ENCODE measurements at regions not wholly inside any gene's neighbourhood (a gene's known extent, or its start where the extent isn't known, plus 50 kb on each side); places are given as distances from the start of the nearest gene placed in this dataset.
"Not testable (repeated sequence)": the region's sequence is repeated elsewhere in the genome, so short reads cannot be mapped to it uniquely, and the experiment has no call there.

DNA sequence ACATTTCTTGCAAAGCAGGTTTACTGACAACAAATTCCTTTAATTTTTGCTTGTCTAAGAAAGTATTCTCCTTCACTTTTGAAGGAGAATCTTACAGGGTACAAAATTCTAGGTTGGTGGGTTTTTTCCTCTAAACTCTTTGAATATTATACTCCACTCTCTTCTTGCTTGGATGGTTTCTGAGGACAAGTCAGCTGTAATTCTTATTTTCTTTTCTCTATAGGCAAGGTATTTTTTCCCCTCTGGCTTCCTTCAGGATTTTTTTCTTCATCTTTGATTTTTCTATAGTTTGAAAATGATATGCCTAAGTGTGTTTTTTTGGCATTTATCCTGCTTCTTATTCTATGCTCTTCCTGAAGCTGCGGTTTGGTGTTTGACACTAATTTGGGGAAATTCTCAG lies 112.5 kb upstream of the HIVEP1 start:
- no peaks in the 10 kb centered on the region for H3K36me3 ChIP-seq (ENCODE audit: control insufficient read depth in 3 of 3, insufficient read depth in 3 of 3, low read length in 3 of 3)
- H3K9me3 ChIP-seq (ENCODE audit: control insufficient read depth in 3 of 3, low read length in 3 of 3), result no peaks in the 10 kb centered on the region
- no peak overlapping the region for H3K4me3 ChIP-seq (ENCODE audit: low read length in 3 of 3)
- no peaks in the 10 kb centered on the region for H3K4me1 ChIP-seq (ENCODE audit: control insufficient read depth in 3 of 3, insufficient read depth in 3 of 3, low read length in 3 of 3)
- no peak overlapping the region for H3K27ac ChIP-seq (ENCODE audit: low read depth, low read length)
- H3K27me3 ChIP-seq (ENCODE audit: control insufficient read depth in 3 of 3, insufficient read depth in 3 of 3, low read length in 3 of 3), result no peaks in the 10 kb centered on the region
- no peak overlapping the region for H3K9ac ChIP-seq (ENCODE audit: low read depth in 1 of 3, low read length in 3 of 3)

- Histone ChIP-seq H3K36me3 (ENCODE audit: control insufficient read depth in 3 of 3, insufficient read depth in 3 of 3, low read length in 3 of 3) (no peaks in the 10 kb centered on the region), H3K27me3 (ENCODE audit: control insufficient read depth in 3 of 3, insufficient read depth in 3 of 3, low read length in 3 of 3) (no peaks in the 10 kb centered on the region), H3K27ac (ENCODE audit: low read depth, low read length) (no peak overlapping the region), H3K9me3 (ENCODE audit: control insufficient read depth in 3 of 3, low read length in 3 of 3) (no peaks in the 10 kb centered on the region), H3K4me1 (ENCODE audit: control insufficient read depth in 3 of 3, insufficient read depth in 3 of 3, low read length in 3 of 3) (no peaks in the 10 kb centered on the region), H3K4me3 (ENCODE audit: low read length in 3 of 3) (no peak overlapping the region), H3K9ac (ENCODE audit: low read depth in 1 of 3, low read length in 3 of 3) (no peak overlapping the region)
Observed at GRCh38 chr6:11894212-11894611, 115.6 kb upstream of the ADTRP start.

DNA sequence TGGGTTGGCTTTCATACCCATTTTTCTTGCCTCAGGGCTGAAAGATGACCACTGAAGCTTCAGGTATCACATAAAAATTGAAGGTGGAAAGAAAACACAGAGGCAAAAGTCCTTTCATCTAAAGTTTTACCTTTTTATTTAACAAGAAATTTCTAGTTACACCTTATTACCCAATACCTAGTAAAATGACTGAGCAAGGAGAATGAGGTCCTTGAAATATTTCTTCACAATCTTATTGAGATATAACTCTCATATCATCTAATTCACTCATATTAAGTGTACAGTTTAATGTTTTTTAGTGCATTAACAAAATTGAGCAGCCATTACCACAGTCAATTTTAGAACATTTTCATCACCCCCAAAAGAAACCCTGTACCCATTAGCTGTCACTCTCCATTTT lies 112.9 kb upstream of the ADTRP start:
- Histone ChIP-seq H3K36me3 (ENCODE audit: control insufficient read depth in 3 of 3, insufficient read depth in 3 of 3, low read length in 3 of 3) (no peaks in the 10 kb centered on the region), H3K9ac (ENCODE audit: low read depth in 1 of 3, low read length in 3 of 3) (no peak overlapping the region), H3K4me1 (ENCODE audit: control insufficient read depth in 3 of 3, insufficient read depth in 3 of 3, low read length in 3 of 3) (no peaks in the 10 kb centered on the region), H3K27me3 (ENCODE audit: control insufficient read depth in 3 of 3, insufficient read depth in 3 of 3, low read length in 3 of 3) (no peaks in the 10 kb centered on the region), H3K27ac (ENCODE audit: low read depth, low read length) (no peak overlapping the region), H3K4me3 (ENCODE audit: low read length in 3 of 3) (no peak overlapping the region), H3K9me3 (ENCODE audit: control insufficient read depth in 3 of 3, low read length in 3 of 3) (no peaks in the 10 kb centered on the region)

- Histone ChIP-seq H3K9ac (ENCODE audit: low read depth in 1 of 3, low read length in 3 of 3) (no peak overlapping the region), H3K27ac (ENCODE audit: low read depth, low read length) (no peak overlapping the region), H3K4me1 (ENCODE audit: control insufficient read depth in 3 of 3, insufficient read depth in 3 of 3, low read length in 3 of 3) (no peaks in the 10 kb centered on the region), H3K4me3 (ENCODE audit: low read length in 3 of 3) (no peak overlapping the region), H3K27me3 (ENCODE audit: control insufficient read depth in 3 of 3, insufficient read depth in 3 of 3, low read length in 3 of 3) (no peaks in the 10 kb centered on the region), H3K9me3 (ENCODE audit: control insufficient read depth in 3 of 3, low read length in 3 of 3) (no peaks in the 10 kb centered on the region), H3K36me3 (ENCODE audit: control insufficient read depth in 3 of 3, insufficient read depth in 3 of 3, low read length in 3 of 3) (no peaks in the 10 kb centered on the region)
Observed at GRCh38 chr6:11890849-11891248, 112.2 kb upstream of the ADTRP start.

- Histone ChIP-seq H3K36me3 (ENCODE audit: control insufficient read depth in 3 of 3, insufficient read depth in 3 of 3, low read length in 3 of 3) (no peaks in the 10 kb centered on the region), H3K4me3 (ENCODE audit: low read length in 3 of 3) (no peak overlapping the region), H3K27ac (ENCODE audit: low read depth, low read length) (no peak overlapping the region), H3K27me3 (ENCODE audit: control insufficient read depth in 3 of 3, insufficient read depth in 3 of 3, low read length in 3 of 3) (no peaks in the 10 kb centered on the region), H3K4me1 (ENCODE audit: control insufficient read depth in 3 of 3, insufficient read depth in 3 of 3, low read length in 3 of 3) (no peaks in the 10 kb centered on the region), H3K9ac (ENCODE audit: low read depth in 1 of 3, low read length in 3 of 3) (no peak overlapping the region), H3K9me3 (ENCODE audit: control insufficient read depth in 3 of 3, low read length in 3 of 3) (no peaks in the 10 kb centered on the region)
Observed at GRCh38 chr6:11890209-11890608, 111.6 kb upstream of the ADTRP start.

- no peaks in the 10 kb centered on the region for H3K9me3 ChIP-seq (ENCODE audit: control insufficient read depth in 3 of 3, low read length in 3 of 3)
- H3K9ac ChIP-seq (ENCODE audit: low read depth in 1 of 3, low read length in 3 of 3), result no peak overlapping the region
- no peaks in the 10 kb centered on the region for H3K4me1 ChIP-seq (ENCODE audit: control insufficient read depth in 3 of 3, insufficient read depth in 3 of 3, low read length in 3 of 3)
- no peak overlapping the region for H3K27ac ChIP-seq (ENCODE audit: low read depth, low read length)
- no peaks in the 10 kb centered on the region for H3K36me3 ChIP-seq (ENCODE audit: control insufficient read depth in 3 of 3, insufficient read depth in 3 of 3, low read length in 3 of 3)
- no peak overlapping the region for H3K4me3 ChIP-seq (ENCODE audit: low read length in 3 of 3)
- no peaks in the 10 kb centered on the region for H3K27me3 ChIP-seq (ENCODE audit: control insufficient read depth in 3 of 3, insufficient read depth in 3 of 3, low read length in 3 of 3)
Observed at GRCh38 chr6:11889572-11889971, 111.0 kb upstream of the ADTRP start.

DNA sequence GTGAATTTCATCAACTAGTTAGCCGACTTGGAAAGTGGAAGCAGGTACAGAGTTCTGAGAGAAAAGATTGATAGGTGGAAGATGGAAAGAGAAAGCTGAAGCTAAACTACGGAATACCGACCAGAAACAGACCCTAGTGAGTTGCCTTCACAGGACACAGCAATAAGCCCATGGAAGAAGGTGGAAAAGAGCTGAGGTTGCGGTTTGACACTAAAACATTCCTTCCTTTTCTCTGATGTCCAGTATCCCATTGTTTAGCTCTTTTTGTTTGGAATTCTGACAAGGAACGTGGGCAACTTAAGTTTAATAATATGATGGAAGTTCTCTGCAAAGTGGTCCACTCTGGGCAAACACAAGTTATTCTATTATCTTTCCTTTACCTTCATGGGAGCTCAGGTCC lies 110.1 kb upstream of the ADTRP start:
- H3K9me3 ChIP-seq (ENCODE audit: control insufficient read depth in 3 of 3, low read length in 3 of 3), result no peaks in the 10 kb centered on the region
- no peak overlapping the region for H3K4me3 ChIP-seq (ENCODE audit: low read length in 3 of 3)
- H3K27ac ChIP-seq (ENCODE audit: low read depth, low read length), result no peak overlapping the region
- H3K9ac ChIP-seq (ENCODE audit: low read depth in 1 of 3, low read length in 3 of 3), result no peak overlapping the region
- no peaks in the 10 kb centered on the region for H3K36me3 ChIP-seq (ENCODE audit: control insufficient read depth in 3 of 3, insufficient read depth in 3 of 3, low read length in 3 of 3)
- no peaks in the 10 kb centered on the region for H3K4me1 ChIP-seq (ENCODE audit: control insufficient read depth in 3 of 3, insufficient read depth in 3 of 3, low read length in 3 of 3)
- no peaks in the 10 kb centered on the region for H3K27me3 ChIP-seq (ENCODE audit: control insufficient read depth in 3 of 3, insufficient read depth in 3 of 3, low read length in 3 of 3)

GRCh38 chr6:11885159-11885558 lies 106.6 kb upstream of the ADTRP start:
- Histone ChIP-seq H3K9me3 (ENCODE audit: control insufficient read depth in 3 of 3, low read length in 3 of 3) (no peaks in the 10 kb centered on the region), H3K27ac (ENCODE audit: low read depth, low read length) (no peak overlapping the region), H3K9ac (ENCODE audit: low read depth in 1 of 3, low read length in 3 of 3) (no peak overlapping the region), H3K27me3 (ENCODE audit: control insufficient read depth in 3 of 3, insufficient read depth in 3 of 3, low read length in 3 of 3) (no peaks in the 10 kb centered on the region), H3K36me3 (ENCODE audit: control insufficient read depth in 3 of 3, insufficient read depth in 3 of 3, low read length in 3 of 3) (no peaks in the 10 kb centered on the region), H3K4me3 (ENCODE audit: low read length in 3 of 3) (no peak overlapping the region), H3K4me1 (ENCODE audit: control insufficient read depth in 3 of 3, insufficient read depth in 3 of 3, low read length in 3 of 3) (no peaks in the 10 kb centered on the region)

- not testable (repeated sequence) for H3K36me3 ChIP-seq (ENCODE audit: control insufficient read depth in 3 of 3, insufficient read depth in 3 of 3, low read length in 3 of 3); H3K4me3 ChIP-seq (ENCODE audit: low read length in 3 of 3); H3K27me3 ChIP-seq (ENCODE audit: control insufficient read depth in 3 of 3, insufficient read depth in 3 of 3, low read length in 3 of 3); H3K9me3 ChIP-seq (ENCODE audit: control insufficient read depth in 3 of 3, low read length in 3 of 3); H3K4me1 ChIP-seq (ENCODE audit: control insufficient read depth in 3 of 3, insufficient read depth in 3 of 3, low read length in 3 of 3); H3K9ac ChIP-seq (ENCODE audit: low read depth in 1 of 3, low read length in 3 of 3); H3K27ac ChIP-seq (ENCODE audit: low read depth, low read length)
Observed at GRCh38 chr6:11883471-11883870, 104.9 kb upstream of the ADTRP start.

DNA sequence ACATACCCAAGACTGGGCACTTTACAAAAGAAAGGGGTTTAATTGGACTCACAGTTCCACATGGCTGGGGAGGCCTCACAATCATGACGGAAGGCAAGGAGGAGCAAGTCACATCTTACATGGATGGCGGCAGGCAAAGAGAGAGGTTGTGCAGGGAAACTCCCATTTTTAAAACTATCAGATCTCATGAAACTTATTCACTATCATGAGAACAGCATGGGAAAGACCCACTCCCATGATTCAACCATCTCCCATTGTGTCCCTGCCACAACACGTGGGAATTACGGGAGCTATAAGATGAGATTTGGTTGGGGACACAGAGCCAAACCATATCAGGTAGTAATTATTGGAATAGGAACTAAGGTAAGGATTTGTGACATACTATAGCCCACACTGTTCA lies 101.6 kb upstream of the ADTRP start:
- not testable (repeated sequence) for H3K27me3 ChIP-seq (ENCODE audit: control insufficient read depth in 3 of 3, insufficient read depth in 3 of 3, low read length in 3 of 3); H3K9me3 ChIP-seq (ENCODE audit: control insufficient read depth in 3 of 3, low read length in 3 of 3); H3K27ac ChIP-seq (ENCODE audit: low read depth, low read length); H3K4me3 ChIP-seq (ENCODE audit: low read length in 3 of 3); H3K4me1 ChIP-seq (ENCODE audit: control insufficient read depth in 3 of 3, insufficient read depth in 3 of 3, low read length in 3 of 3); H3K9ac ChIP-seq (ENCODE audit: low read depth in 1 of 3, low read length in 3 of 3); H3K36me3 ChIP-seq (ENCODE audit: control insufficient read depth in 3 of 3, insufficient read depth in 3 of 3, low read length in 3 of 3)

- Histone ChIP-seq H3K27ac (ENCODE audit: low read depth, low read length) (no peak overlapping the region), H3K9ac (ENCODE audit: low read depth in 1 of 3, low read length in 3 of 3) (no peak overlapping the region), H3K9me3 (ENCODE audit: control insufficient read depth in 3 of 3, low read length in 3 of 3) (no peaks in the 10 kb centered on the region), H3K4me1 (ENCODE audit: control insufficient read depth in 3 of 3, insufficient read depth in 3 of 3, low read length in 3 of 3) (no peaks in the 10 kb centered on the region), H3K4me3 (ENCODE audit: low read length in 3 of 3) (no peak overlapping the region), H3K27me3 (ENCODE audit: control insufficient read depth in 3 of 3, insufficient read depth in 3 of 3, low read length in 3 of 3) (no peaks in the 10 kb centered on the region), H3K36me3 (ENCODE audit: control insufficient read depth in 3 of 3, insufficient read depth in 3 of 3, low read length in 3 of 3) (no peaks in the 10 kb centered on the region)
Observed at GRCh38 chr6:11878735-11879134, 100.1 kb upstream of the ADTRP start.

All from skeletal muscle tissue (tissue), 3 donors.